DND-41 (cell line): ENCODE measurements at regions not wholly inside any gene's neighbourhood (a gene's known extent, or its start where the extent isn't known, plus 50 kb on each side); places are given as distances from the start of the nearest gene placed in this dataset.

Experiments
- CTCF ChIP-seq: IDR thresholded peaks from 2 replicates; pipeline ENCODE4 v1.5.1; 2012; ENCODE audit warnings: borderline replicate concordance, low read length, moderate library complexity, mild to moderate bottlenecking; ENCODE audit not compliant: poor library complexity, severe bottlenecking; ENCODE audit errors: extremely low read depth
- EZH2 ChIP-seq: IDR thresholded peaks from 3 replicates; pipeline ENCODE4 v1.6.1; 2012; ENCODE audit warnings: borderline replicate concordance, low read depth, mild to moderate bottlenecking, moderate library complexity, low read length, inconsistent platforms; ENCODE audit not compliant: severe bottlenecking

DNA sequence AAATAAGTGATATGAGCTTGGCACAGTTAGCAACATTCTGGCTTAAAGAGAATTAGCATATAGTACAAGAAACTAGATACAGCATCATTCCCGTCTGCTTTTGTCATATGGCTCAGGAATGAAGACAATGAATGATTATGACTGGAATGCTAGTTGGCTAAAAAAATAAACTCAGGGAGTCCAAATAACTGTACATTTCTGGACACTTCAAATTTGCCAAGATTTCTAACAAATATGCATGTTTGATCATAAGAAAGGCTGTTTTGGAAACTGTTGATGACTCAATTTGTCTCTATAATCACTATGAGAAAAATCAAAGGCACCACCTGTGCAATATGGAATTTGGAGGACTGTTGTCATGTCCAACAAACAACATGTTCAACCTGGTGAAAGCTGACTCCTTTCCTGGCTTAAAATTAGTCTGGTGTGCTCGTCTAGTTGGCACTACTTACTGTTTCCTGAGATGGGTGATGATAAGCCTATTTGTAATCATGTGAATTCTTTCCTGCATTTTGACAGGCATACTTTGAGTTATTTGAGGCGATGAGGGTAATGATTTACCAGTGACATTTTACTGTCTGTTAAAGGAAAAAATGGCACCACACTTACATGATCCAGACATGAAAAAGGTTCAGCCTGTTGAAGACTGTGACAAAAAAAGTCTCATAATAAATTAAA lies 133.9 kb upstream of the CDH20 start:
- TF ChIP-seq CTCF = no peak
- no peak for TF ChIP-seq EZH2
